HEK293 (cell line): ENCODE measurements at regions not wholly inside any gene's neighbourhood (a gene's known extent, or its start where the extent isn't known, plus 50 kb on each side); places are given as distances from the start of the nearest gene placed in this dataset.

ENCODE experiments used
- CTCF ChIA-PET: fragments of 350-600 bp; formaldehyde crosslinking; extraction: SDS; loops from one replicate; lab custom pipeline; 2021; ENCODE audit warnings: antibody characterized with exemption; lab: Yijun Ruan, JAX
- POLR2A ChIA-PET: fragments of 300-600 bp; formaldehyde crosslinking; extraction: SDS; loops from one replicate; lab custom pipeline; 2020; ENCODE audit warnings: antibody characterized with exemption, inconsistent platforms; lab: Yijun Ruan, JAX
- H3K27ac ChIP-seq: fragments of 200-500 bp; sonication (Bioruptor generic); 2 replicates; pipeline ENCODE4 v1.5.1; 2014; ENCODE audit warnings: low read depth, low read length, control low read depth, inconsistent platforms; ENCODE audit errors: extremely low read depth
- H3K36me3 ChIP-seq, 2 experiments: fragments of 200-500 bp in 1 of 2; sonication (Bioruptor generic) in 1 of 2; 1 replicate in 1 of 2; 2 replicates in 1 of 2; pipeline ENCODE4 v1.5.1; 2014 to 2017; ENCODE audit warnings: inconsistent platforms in 2 of 2, low read length in 2 of 2; ENCODE audit not compliant: control insufficient read depth in 2 of 2, insufficient read depth in 1 of 2
- H3K4me1 ChIP-seq: fragments of 200-500 bp; sonication (Bioruptor generic); 2 replicates; pipeline ENCODE4 v1.5.1; 2014; ENCODE audit warnings: mild to moderate bottlenecking, low read length, inconsistent platforms; ENCODE audit not compliant: control insufficient read depth, insufficient read depth
- H3K4me3 ChIP-seq: 2 replicates; pipeline ENCODE4 v1.5.1; 2011; ENCODE audit warnings: low read depth, mild to moderate bottlenecking, control low read depth, low read length, moderate library complexity
- H3K9me3 ChIP-seq: fragments of 200-500 bp; sonication (Bioruptor generic); 2 replicates; pipeline ENCODE4 v1.5.1; 2014; ENCODE audit warnings: low read depth, low read length, inconsistent platforms; ENCODE audit not compliant: control insufficient read depth, insufficient read depth
- KLF16 ChIP-seq: fragments of 450-650 bp; formaldehyde crosslinking; IDR thresholded peaks from 2 replicates; pipeline ENCODE4 v1.5.1; 2017; ENCODE audit warnings: missing biosample characterization, missing genetic modification characterization
- KLF9 ChIP-seq: fragments of 450-650 bp; formaldehyde crosslinking; IDR thresholded peaks from 2 replicates; pipeline ENCODE4 v1.5.1; 2016; ENCODE audit warnings: missing biosample characterization, missing genetic modification characterization, low read depth
- SCRT1 ChIP-seq: fragments of 450-650 bp; formaldehyde crosslinking; IDR thresholded peaks from 2 replicates; pipeline ENCODE4 v1.5.1; 2016; ENCODE audit warnings: missing biosample characterization, missing genetic modification characterization, borderline replicate concordance
- YY1 ChIP-seq: fragments of 450-650 bp; formaldehyde crosslinking; IDR thresholded peaks from 2 replicates; pipeline ENCODE4 v1.5.1; 2018; ENCODE audit warnings: missing biosample characterization, missing genetic modification characterization
- ZBTB21 ChIP-seq: fragments of 450-650 bp; formaldehyde crosslinking; IDR thresholded peaks from 2 replicates; pipeline ENCODE4 v1.5.1; 2017; ENCODE audit warnings: missing biosample characterization, missing genetic modification characterization
- ZFP41 ChIP-seq: fragments of 450-650 bp; formaldehyde crosslinking; IDR thresholded peaks from 2 replicates; pipeline ENCODE4 v1.5.1; 2016; ENCODE audit warnings: missing biosample characterization, missing genetic modification characterization, borderline replicate concordance
- ZNF10 ChIP-seq: fragments of 450-650 bp; formaldehyde crosslinking; IDR thresholded peaks from 2 replicates; pipeline ENCODE4 v1.5.1; 2017; ENCODE audit warnings: missing biosample characterization, missing genetic modification characterization
- ZNF138 ChIP-seq: fragments of 450-650 bp; formaldehyde crosslinking; IDR thresholded peaks from 2 replicates; pipeline ENCODE4 v1.5.1; 2016; ENCODE audit warnings: missing biosample characterization, missing genetic modification characterization, borderline replicate concordance
- ZNF146 ChIP-seq: fragments of 450-650 bp; formaldehyde crosslinking; IDR thresholded peaks from 2 replicates; pipeline ENCODE4 v1.5.1; 2016; ENCODE audit warnings: missing biosample characterization, missing genetic modification characterization
- ZNF155 ChIP-seq: fragments of 450-650 bp; formaldehyde crosslinking; IDR thresholded peaks from 2 replicates; pipeline ENCODE4 v1.5.1; 2016; ENCODE audit warnings: missing biosample characterization, missing genetic modification characterization
- ZNF214 ChIP-seq: fragments of 450-650 bp; formaldehyde crosslinking; IDR thresholded peaks from 2 replicates; pipeline ENCODE4 v1.5.1; 2017; ENCODE audit warnings: missing biosample characterization, mild to moderate bottlenecking, missing genetic modification characterization, borderline replicate concordance
- ZNF24 ChIP-seq: fragments of 450-650 bp; formaldehyde crosslinking; IDR thresholded peaks from 2 replicates; pipeline ENCODE4 v1.5.1; 2016; ENCODE audit warnings: missing biosample characterization, missing genetic modification characterization
- ZNF292 ChIP-seq: fragments of 450-650 bp; formaldehyde crosslinking; IDR thresholded peaks from 2 replicates; pipeline ENCODE4 v1.5.1; 2016; ENCODE audit warnings: low read depth, missing biosample characterization, missing genetic modification characterization, borderline replicate concordance
- ZNF311 ChIP-seq: fragments of 450-650 bp; formaldehyde crosslinking; IDR thresholded peaks from 2 replicates; pipeline ENCODE4 v1.5.1; 2017; ENCODE audit warnings: missing biosample characterization, missing genetic modification characterization, borderline replicate concordance
- ZNF341 ChIP-seq: fragments of 450-650 bp; formaldehyde crosslinking; IDR thresholded peaks from 2 replicates; pipeline ENCODE4; 2016; ENCODE audit warnings: low read depth, missing biosample characterization, missing genetic modification characterization
- ZNF354C ChIP-seq: fragments of 450-650 bp; formaldehyde crosslinking; IDR thresholded peaks from 2 replicates; pipeline ENCODE4 v1.5.1; 2016; ENCODE audit warnings: missing biosample characterization, missing genetic modification characterization, low read depth, borderline replicate concordance
- ZNF366 ChIP-seq: fragments of 450-650 bp; formaldehyde crosslinking; conservative IDR thresholded peaks from 2 replicates; pipeline ENCODE4 v1.5.1; 2016; ENCODE audit warnings: missing biosample characterization, missing genetic modification characterization
- ZNF560 ChIP-seq: fragments of 450-650 bp; formaldehyde crosslinking; IDR thresholded peaks from 2 replicates; pipeline ENCODE4 v1.5.1; 2017; ENCODE audit warnings: missing biosample characterization, missing genetic modification characterization, borderline replicate concordance
- ZNF624 ChIP-seq: fragments of 450-650 bp; formaldehyde crosslinking; IDR thresholded peaks from 2 replicates; pipeline ENCODE4 v1.5.1; 2017; ENCODE audit warnings: missing biosample characterization, missing genetic modification characterization
- ZNF654 ChIP-seq: fragments of 450-650 bp; formaldehyde crosslinking; IDR thresholded peaks from 2 replicates; pipeline ENCODE4 v1.5.1; 2016; ENCODE audit warnings: low read depth, missing biosample characterization, missing genetic modification characterization
- ZNF670 ChIP-seq: fragments of 450-650 bp; formaldehyde crosslinking; IDR thresholded peaks from 2 replicates; pipeline ENCODE4 v1.5.1; 2016; ENCODE audit warnings: missing biosample characterization, missing genetic modification characterization, low read depth
- ZNF76 ChIP-seq: fragments of 450-650 bp; formaldehyde crosslinking; IDR thresholded peaks from 2 replicates; pipeline ENCODE4; 2016; ENCODE audit warnings: low read depth, missing biosample characterization, missing genetic modification characterization, borderline replicate concordance
- ZNF768 ChIP-seq: fragments of 450-650 bp; formaldehyde crosslinking; IDR thresholded peaks from 2 replicates; pipeline ENCODE4 v1.5.1; 2018; ENCODE audit warnings: missing biosample characterization, mild to moderate bottlenecking, missing genetic modification characterization
- TF ChIP-seq, protein P1 (sequence below): fragments of 450-650 bp; IDR thresholded peaks from 2 replicates; pipeline ENCODE4 v1.5.1; 2018; ENCODE audit warnings: missing biosample characterization, mild to moderate bottlenecking, missing genetic modification characterization
- TF ChIP-seq, protein P2 (sequence below): fragments of 450-650 bp; formaldehyde crosslinking; IDR thresholded peaks from 2 replicates; pipeline ENCODE4 v1.5.1; 2016; ENCODE audit warnings: missing biosample characterization, missing genetic modification characterization, borderline replicate concordance
- TF ChIP-seq, protein P3 (sequence below): fragments of 450-650 bp; formaldehyde crosslinking; IDR thresholded peaks from 2 replicates; pipeline ENCODE4 v1.5.1; 2016; ENCODE audit warnings: missing biosample characterization, missing genetic modification characterization
- TF ChIP-seq, protein P4 (sequence below): fragments of 450-650 bp; formaldehyde crosslinking; IDR thresholded peaks from 2 replicates; pipeline ENCODE4 v1.5.1; 2016; ENCODE audit warnings: missing biosample characterization, missing genetic modification characterization

DNA sequence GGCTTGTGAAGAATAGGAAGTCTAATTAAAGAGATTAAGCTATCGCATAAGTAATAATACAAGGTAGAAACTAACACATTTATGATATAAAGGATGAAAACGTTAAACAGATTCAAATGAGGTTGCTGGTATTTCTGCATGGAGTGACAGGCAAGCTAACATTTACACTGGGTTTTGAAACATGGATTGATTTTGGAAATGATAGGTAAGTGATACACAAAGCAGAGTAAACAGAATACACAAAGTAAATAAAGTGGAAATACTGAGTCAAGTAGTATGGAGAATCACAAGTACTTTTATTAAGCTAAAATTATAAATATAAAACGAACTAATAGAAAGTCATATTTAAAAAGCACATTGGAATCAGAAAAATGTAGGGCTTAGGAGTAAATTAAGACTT, 665.3 kb downstream of the STPG2 start (continued):
- TF ChIP-seq ZNF146, result no peak
- TF ChIP-seq, protein P1, sequence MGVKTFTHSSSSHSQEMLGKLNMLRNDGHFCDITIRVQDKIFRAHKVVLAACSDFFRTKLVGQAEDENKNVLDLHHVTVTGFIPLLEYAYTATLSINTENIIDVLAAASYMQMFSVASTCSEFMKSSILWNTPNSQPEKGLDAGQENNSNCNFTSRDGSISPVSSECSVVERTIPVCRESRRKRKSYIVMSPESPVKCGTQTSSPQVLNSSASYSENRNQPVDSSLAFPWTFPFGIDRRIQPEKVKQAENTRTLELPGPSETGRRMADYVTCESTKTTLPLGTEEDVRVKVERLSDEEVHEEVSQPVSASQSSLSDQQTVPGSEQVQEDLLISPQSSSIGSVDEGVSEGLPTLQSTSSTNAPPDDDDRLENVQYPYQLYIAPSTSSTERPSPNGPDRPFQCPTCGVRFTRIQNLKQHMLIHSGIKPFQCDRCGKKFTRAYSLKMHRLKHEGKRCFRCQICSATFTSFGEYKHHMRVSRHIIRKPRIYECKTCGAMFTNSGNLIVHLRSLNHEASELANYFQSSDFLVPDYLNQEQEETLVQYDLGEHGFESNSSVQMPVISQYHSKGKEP (tag by site-specific recombination), result no peak
- TF ChIP-seq ZNF10 (tag by site-specific recombination), result no peak
- TF ChIP-seq ZNF560, result no peak
- TF ChIP-seq, all 188 proteins: peak for 0

DNA sequence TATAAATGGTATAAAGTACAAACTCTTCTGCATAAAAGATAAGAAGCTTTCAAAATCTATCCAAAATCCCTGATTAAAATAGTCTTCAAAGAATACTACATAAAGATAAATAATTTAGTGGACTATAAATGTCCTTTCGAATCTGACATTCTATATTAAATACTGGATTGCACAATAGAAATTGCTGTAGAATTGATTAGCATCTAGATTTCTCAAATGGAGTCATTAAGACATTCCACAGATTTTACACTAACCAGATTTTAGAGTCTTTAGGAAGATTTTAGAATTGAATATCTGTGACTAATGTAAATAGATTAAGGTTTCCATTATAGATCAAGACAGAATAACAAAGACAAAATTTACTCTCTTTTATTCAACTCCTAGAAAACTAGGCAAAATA, 663.9 kb downstream of the STPG2 start:
- TF ChIP-seq KLF9 (tag by site-specific recombination), result no peak
- TF ChIP-seq, protein P2, sequence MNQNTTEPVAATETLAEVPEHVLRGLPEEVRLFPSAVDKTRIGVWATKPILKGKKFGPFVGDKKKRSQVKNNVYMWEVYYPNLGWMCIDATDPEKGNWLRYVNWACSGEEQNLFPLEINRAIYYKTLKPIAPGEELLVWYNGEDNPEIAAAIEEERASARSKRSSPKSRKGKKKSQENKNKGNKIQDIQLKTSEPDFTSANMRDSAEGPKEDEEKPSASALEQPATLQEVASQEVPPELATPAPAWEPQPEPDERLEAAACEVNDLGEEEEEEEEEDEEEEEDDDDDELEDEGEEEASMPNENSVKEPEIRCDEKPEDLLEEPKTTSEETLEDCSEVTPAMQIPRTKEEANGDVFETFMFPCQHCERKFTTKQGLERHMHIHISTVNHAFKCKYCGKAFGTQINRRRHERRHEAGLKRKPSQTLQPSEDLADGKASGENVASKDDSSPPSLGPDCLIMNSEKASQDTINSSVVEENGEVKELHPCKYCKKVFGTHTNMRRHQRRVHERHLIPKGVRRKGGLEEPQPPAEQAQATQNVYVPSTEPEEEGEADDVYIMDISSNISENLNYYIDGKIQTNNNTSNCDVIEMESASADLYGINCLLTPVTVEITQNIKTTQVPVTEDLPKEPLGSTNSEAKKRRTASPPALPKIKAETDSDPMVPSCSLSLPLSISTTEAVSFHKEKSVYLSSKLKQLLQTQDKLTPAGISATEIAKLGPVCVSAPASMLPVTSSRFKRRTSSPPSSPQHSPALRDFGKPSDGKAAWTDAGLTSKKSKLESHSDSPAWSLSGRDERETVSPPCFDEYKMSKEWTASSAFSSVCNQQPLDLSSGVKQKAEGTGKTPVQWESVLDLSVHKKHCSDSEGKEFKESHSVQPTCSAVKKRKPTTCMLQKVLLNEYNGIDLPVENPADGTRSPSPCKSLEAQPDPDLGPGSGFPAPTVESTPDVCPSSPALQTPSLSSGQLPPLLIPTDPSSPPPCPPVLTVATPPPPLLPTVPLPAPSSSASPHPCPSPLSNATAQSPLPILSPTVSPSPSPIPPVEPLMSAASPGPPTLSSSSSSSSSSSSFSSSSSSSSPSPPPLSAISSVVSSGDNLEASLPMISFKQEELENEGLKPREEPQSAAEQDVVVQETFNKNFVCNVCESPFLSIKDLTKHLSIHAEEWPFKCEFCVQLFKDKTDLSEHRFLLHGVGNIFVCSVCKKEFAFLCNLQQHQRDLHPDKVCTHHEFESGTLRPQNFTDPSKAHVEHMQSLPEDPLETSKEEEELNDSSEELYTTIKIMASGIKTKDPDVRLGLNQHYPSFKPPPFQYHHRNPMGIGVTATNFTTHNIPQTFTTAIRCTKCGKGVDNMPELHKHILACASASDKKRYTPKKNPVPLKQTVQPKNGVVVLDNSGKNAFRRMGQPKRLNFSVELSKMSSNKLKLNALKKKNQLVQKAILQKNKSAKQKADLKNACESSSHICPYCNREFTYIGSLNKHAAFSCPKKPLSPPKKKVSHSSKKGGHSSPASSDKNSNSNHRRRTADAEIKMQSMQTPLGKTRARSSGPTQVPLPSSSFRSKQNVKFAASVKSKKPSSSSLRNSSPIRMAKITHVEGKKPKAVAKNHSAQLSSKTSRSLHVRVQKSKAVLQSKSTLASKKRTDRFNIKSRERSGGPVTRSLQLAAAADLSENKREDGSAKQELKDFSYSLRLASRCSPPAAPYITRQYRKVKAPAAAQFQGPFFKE (tag by site-specific recombination), result no peak
- TF ChIP-seq ZNF214 (tag by site-specific recombination), result no peak
- TF ChIP-seq ZNF768 (tag by site-specific recombination), result no peak
- no peak for TF ChIP-seq ZNF155 (tag by site-specific recombination)
- TF ChIP-seq YY1, result no peak
- TF ChIP-seq ZBTB21 (tag by site-specific recombination), result no peak
- TF ChIP-seq ZNF341 (tag by site-specific recombination), result no peak
- TF ChIP-seq ZNF76, result no peak
- TF ChIP-seq ZNF366 (tag by site-specific recombination), result no peak
- no peak for TF ChIP-seq SCRT1
- no peak for TF ChIP-seq KLF16 (tag by site-specific recombination)
- no peak for TF ChIP-seq ZNF354C (tag by site-specific recombination)
- no peak for TF ChIP-seq ZNF670
- TF ChIP-seq ZNF138 (tag by site-specific recombination), result no peak

DNA sequence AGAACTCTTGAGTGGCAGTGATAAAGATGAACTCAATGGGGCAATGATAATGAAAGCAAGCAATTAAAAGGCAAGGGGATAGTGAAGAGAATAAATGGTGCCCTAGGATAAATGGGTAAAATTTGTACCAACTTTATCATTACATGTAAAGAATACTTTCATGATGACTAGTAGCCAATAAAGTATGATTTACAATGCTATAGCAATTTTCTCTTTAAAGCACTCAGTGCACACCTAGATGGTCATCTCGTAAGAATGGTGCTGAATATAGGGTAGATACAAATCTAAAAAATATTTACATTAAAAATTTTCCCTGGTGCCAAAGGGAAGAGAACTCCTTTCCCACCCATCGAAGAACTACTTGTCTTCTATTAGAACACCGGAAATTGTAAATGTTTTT, 651.4 kb downstream of the STPG2 start:
- no peaks in the 10 kb centered on the region for H3K4me1 ChIP-seq
- H3K9me3 ChIP-seq, result no peaks in the 10 kb centered on the region
- no peaks in the 10 kb centered on the region for H3K36me3 ChIP-seq
- no peak overlapping the region for H3K4me3 ChIP-seq
- H3K27ac ChIP-seq, result no peak overlapping the region
- POLR2A ChIA-PET, result no interaction called here
- CTCF ChIA-PET, result no interaction called here
- no peak for TF ChIP-seq ZNF654 (tag by site-specific recombination)
- TF ChIP-seq ZNF24 (tag by site-specific recombination), result no peak
- TF ChIP-seq, protein P3, sequence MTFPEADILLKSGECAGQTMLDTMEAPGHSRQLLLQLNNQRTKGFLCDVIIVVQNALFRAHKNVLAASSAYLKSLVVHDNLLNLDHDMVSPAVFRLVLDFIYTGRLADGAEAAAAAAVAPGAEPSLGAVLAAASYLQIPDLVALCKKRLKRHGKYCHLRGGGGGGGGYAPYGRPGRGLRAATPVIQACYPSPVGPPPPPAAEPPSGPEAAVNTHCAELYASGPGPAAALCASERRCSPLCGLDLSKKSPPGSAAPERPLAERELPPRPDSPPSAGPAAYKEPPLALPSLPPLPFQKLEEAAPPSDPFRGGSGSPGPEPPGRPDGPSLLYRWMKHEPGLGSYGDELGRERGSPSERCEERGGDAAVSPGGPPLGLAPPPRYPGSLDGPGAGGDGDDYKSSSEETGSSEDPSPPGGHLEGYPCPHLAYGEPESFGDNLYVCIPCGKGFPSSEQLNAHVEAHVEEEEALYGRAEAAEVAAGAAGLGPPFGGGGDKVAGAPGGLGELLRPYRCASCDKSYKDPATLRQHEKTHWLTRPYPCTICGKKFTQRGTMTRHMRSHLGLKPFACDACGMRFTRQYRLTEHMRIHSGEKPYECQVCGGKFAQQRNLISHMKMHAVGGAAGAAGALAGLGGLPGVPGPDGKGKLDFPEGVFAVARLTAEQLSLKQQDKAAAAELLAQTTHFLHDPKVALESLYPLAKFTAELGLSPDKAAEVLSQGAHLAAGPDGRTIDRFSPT (tag by site-specific recombination), result no peak
- no peak for TF ChIP-seq ZNF624 (tag by site-specific recombination)
- no peak for TF ChIP-seq ZBTB21 (tag by site-specific recombination)
- TF ChIP-seq ZNF292 (tag by site-specific recombination), result no peak
- no peak for TF ChIP-seq ZFP41 (tag by site-specific recombination)
- no peak for TF ChIP-seq ZNF311 (tag by site-specific recombination)
- TF ChIP-seq, protein P4, sequence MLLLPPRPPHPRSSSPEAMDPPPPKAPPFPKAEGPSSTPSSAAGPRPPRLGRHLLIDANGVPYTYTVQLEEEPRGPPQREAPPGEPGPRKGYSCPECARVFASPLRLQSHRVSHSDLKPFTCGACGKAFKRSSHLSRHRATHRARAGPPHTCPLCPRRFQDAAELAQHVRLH (tag by site-specific recombination), result no peak

More for the DNA sequence above, 663.9 kb downstream of the STPG2 start:
- no peaks in the 10 kb centered on the region for H3K36me3 ChIP-seq
- no peak overlapping the region for H3K27ac ChIP-seq
- H3K4me1 ChIP-seq, result no peaks in the 10 kb centered on the region
- POLR2A ChIA-PET, result no interaction called here
- H3K9me3 ChIP-seq, result no peaks in the 10 kb centered on the region
- CTCF ChIA-PET, result no interaction called here
- no peak overlapping the region for H3K4me3 ChIP-seq
